Tibial artery (tissue), 4 donors: ENCODE measurements at regions not wholly inside any gene's neighbourhood (a gene's known extent, or its start where the extent isn't known, plus 50 kb on each side); places are given as distances from the start of the nearest gene placed in this dataset.

Source experiments
- DNase-seq, 2 donors: peaks; one replicate each; pipeline ENCODE4 v3.0.0-alpha.2; 2019
- H3K27ac ChIP-seq, 2 donors: fragments of 200-600 bp; sonication (generic) in 1 of 2; 1 replicate in 1 of 2; 2 replicates in 1 of 2; pipeline ENCODE4 v1.5.1; 2018 to 2019; ENCODE audit warnings: mild to moderate bottlenecking in 1 of 2
- H3K27me3 ChIP-seq, 2 donors: fragments of 200-600 bp; sonication (generic) in 1 of 2; one replicate each; pipeline versions ENCODE4 v1.5.1 to v1.6.0; 2016 to 2019
- H3K36me3 ChIP-seq, 3 donors: fragments of 200-600 bp; sonication (generic) in 2 of 3; one replicate each; pipeline ENCODE4 v1.5.1; 2016 to 2019; ENCODE audit warnings: mild to moderate bottlenecking in 2 of 3
- H3K4me1 ChIP-seq, 4 donors: fragments of 200-600 bp; sonication (generic) in 2 of 4; 1 replicate in 3 of 4; 2 replicates in 1 of 4; pipeline ENCODE4 v1.5.1; 2016 to 2019
- H3K4me3 ChIP-seq, 2 donors: fragments of 200-600 bp; sonication (generic) in 1 of 2; 1 replicate in 1 of 2; 2 replicates in 1 of 2; pipeline ENCODE4 v1.5.1; 2018 to 2019; ENCODE audit warnings: mild to moderate bottlenecking in 2 of 2
- H3K9me3 ChIP-seq, 3 donors: fragments of 200-600 bp; sonication (generic) in 1 of 3; one replicate each; pipeline ENCODE4 v1.5.1; 2016 to 2019
- intact Hi-C: fragments of 100-400 bp; cut with DNase I; formaldehyde crosslinking; loops from one replicate; pipeline ENCODE4 v1.15.0; 2023; ENCODE audit warnings: low total_unique reads
- TF ChIP-seq, protein P1 (sequence below), 2 experiments: fragments of 200-600 bp in 1 of 2; fragments of 450-650 bp in 1 of 2; IDR thresholded peaks; one replicate each; pipeline ENCODE4 v1.5.1; 2017 to 2019; ENCODE audit warnings: antibody characterized with exemption in 2 of 2, mild to moderate bottlenecking in 1 of 2, moderate library complexity in 1 of 2

DNA sequence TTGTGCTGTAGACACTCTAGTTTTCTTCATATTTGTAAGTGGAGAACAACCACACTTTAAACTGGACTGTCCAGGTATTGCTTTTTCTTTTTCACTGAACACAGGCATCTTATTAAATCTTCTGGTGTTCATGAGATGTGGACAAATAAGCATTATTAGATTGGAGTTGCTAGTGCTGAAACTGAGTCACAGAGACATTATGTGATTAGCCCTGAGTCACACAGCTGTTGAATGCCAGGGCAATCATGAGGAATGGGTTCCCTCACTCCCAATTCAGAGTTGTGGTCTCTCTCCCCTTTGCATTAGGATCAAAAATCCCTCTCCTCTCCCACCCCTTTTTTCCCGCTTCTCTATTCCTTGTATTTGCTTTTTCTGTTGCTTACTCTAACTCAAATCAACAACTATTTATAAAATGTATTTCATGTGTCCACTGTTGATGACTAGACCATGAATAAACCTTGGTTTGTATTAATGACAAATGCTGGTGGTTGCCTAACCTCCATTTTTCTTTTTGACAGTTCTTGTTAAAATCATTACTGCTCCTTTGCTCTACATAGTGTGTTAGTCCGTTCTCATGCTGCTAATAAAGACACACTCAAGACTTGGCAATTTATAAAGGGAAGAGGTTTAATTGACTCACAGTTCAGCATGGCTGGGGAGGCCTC lies 738.2 kb downstream of the BRINP1 start:
- intact Hi-C loops: no loop called here
- H3K9me3 ChIP-seq: no peaks in the 10 kb centered on the region
- no peak overlapping the region for H3K27ac ChIP-seq
- TF ChIP-seq, protein P1, sequence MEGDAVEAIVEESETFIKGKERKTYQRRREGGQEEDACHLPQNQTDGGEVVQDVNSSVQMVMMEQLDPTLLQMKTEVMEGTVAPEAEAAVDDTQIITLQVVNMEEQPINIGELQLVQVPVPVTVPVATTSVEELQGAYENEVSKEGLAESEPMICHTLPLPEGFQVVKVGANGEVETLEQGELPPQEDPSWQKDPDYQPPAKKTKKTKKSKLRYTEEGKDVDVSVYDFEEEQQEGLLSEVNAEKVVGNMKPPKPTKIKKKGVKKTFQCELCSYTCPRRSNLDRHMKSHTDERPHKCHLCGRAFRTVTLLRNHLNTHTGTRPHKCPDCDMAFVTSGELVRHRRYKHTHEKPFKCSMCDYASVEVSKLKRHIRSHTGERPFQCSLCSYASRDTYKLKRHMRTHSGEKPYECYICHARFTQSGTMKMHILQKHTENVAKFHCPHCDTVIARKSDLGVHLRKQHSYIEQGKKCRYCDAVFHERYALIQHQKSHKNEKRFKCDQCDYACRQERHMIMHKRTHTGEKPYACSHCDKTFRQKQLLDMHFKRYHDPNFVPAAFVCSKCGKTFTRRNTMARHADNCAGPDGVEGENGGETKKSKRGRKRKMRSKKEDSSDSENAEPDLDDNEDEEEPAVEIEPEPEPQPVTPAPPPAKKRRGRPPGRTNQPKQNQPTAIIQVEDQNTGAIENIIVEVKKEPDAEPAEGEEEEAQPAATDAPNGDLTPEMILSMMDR (IDR thresholded peaks at IDR 0.05): no peak
- no peaks in the 10 kb centered on the region for H3K36me3 ChIP-seq
- DNase-seq: no peak
- no peaks in the 10 kb centered on the region for H3K27me3 ChIP-seq
- no peak overlapping the region for H3K4me3 ChIP-seq
- H3K4me1 ChIP-seq: no peaks in the 10 kb centered on the region

- no peak for DNase-seq
Observed at GRCh38 chr9:118631956-118632355, 737.3 kb downstream of the BRINP1 start.

DNA sequence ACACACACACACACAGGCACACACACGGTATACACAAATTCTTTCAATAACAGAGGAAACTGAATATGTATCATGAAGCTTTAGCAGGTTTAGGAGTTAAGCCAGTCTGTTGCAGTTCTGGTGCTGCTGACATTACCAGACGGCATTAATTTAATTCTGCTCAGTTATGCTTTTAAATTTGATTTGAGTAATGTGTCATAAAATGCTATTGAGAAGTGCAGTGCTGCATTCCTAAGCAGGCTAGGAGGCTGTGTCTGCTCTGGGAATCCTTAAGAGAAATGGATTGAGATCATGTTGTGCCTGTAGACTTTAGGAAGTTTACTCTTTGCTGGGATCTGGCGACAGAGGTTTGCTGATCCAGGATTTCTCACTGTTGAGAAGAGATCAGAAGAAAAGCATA lies 733.8 kb downstream of the BRINP1 start:
- TF ChIP-seq, protein P1 (IDR thresholded peaks at IDR 0.05): no peak
- H3K27ac ChIP-seq: no peak overlapping the region
- no peaks in the 10 kb centered on the region for H3K27me3 ChIP-seq
- H3K4me3 ChIP-seq: no peak overlapping the region
- no peaks in the 10 kb centered on the region for H3K36me3 ChIP-seq
- H3K9me3 ChIP-seq: no peaks in the 10 kb centered on the region
- intact Hi-C loops: no loop called here
- no peak for DNase-seq
- H3K4me1 ChIP-seq: no peaks in the 10 kb centered on the region

More at GRCh38 chr9:118631956-118632355, 737.3 kb downstream of the BRINP1 start:
- Histone ChIP-seq H3K36me3 (no peaks in the 10 kb centered on the region), H3K27ac (no peak overlapping the region), H3K4me1 (no peaks in the 10 kb centered on the region), H3K27me3 (no peaks in the 10 kb centered on the region), H3K9me3 (no peaks in the 10 kb centered on the region), H3K4me3 (no peak overlapping the region)
- TF ChIP-seq, protein P1 (IDR thresholded peaks at IDR 0.05): no peak
- intact Hi-C loops: no loop called here

GRCh38 chr9:118637681-118638080 lies 731.6 kb downstream of the BRINP1 start:
- Histone ChIP-seq H3K27ac (no peak overlapping the region), H3K4me1 (no peaks in the 10 kb centered on the region), H3K9me3 (no peaks in the 10 kb centered on the region), H3K27me3 (no peaks in the 10 kb centered on the region), H3K36me3 (no peaks in the 10 kb centered on the region), H3K4me3 (no peak overlapping the region)
- TF ChIP-seq, protein P1 (IDR thresholded peaks at IDR 0.05): no peak
- intact Hi-C loops: no loop called here
- no peak for DNase-seq

- no peak for DNase-seq
- no peak overlapping the region for H3K4me3 ChIP-seq
- intact Hi-C loops: no loop called here
- TF ChIP-seq, protein P1 (IDR thresholded peaks at IDR 0.05): no peak
- no peaks in the 10 kb centered on the region for H3K27me3 ChIP-seq
- H3K4me1 ChIP-seq: peaks cover 0 to 6% (median 0%) of the 10 kb centered on the region in 4 donors
- no peaks in the 10 kb centered on the region for H3K36me3 ChIP-seq
- no peak overlapping the region for H3K27ac ChIP-seq
- peaks cover 0 to 3% (median 0%) of the 10 kb centered on the region in 3 donors for H3K9me3 ChIP-seq
Observed at GRCh38 chr9:118640836-118641560, 728.2 kb downstream of the BRINP1 start.
